Transverse colon (tissue), 4 donors: ENCODE measurements at regions not wholly inside any gene's neighbourhood (a gene's known extent, or its start where the extent isn't known, plus 50 kb on each side); places are given as distances from the start of the nearest gene placed in this dataset.
"Not testable (repeated sequence)": the region's sequence is repeated elsewhere in the genome, so short reads cannot be mapped to it uniquely, and the experiment has no call there.

Source experiments
- DNase-seq: peaks from one replicate; pipeline ENCODE4 v3.0.0-alpha.2; 2019
- H3K27ac ChIP-seq, 4 donors: fragments of 200-600 bp; sonication (generic); 2 replicates each; pipeline ENCODE4 v1.5.1; 2016 to 2018; ENCODE audit warnings: inconsistent platforms in 4 of 4
- H3K27me3 ChIP-seq: fragments of 200-600 bp; sonication (generic); 2 replicates; pipeline ENCODE4 v1.5.1; 2017; ENCODE audit warnings: inconsistent platforms
- H3K36me3 ChIP-seq, 4 donors: fragments of 200-600 bp; sonication (generic); 2 replicates each; pipeline ENCODE4 v1.5.1; 2017 to 2019; ENCODE audit warnings: inconsistent platforms in 4 of 4
- H3K4me1 ChIP-seq, 4 donors: fragments of 200-600 bp; sonication (generic); 2 replicates each; pipeline ENCODE4 v1.5.1; 2017 to 2020; ENCODE audit warnings: inconsistent platforms in 4 of 4
- H3K4me3 ChIP-seq, 4 donors: fragments of 200-600 bp; sonication (generic); 1 replicate in 1 of 4; 2 replicates in 3 of 4; pipeline versions ENCODE4 v1.5.1 to v1.6.1; 2017 to 2019; ENCODE audit warnings: inconsistent platforms in 4 of 4
- H3K9me3 ChIP-seq, 2 donors: fragments of 200-600 bp; sonication (generic); 2 replicates each; pipeline ENCODE4 v1.5.1; 2017 to 2019; ENCODE audit warnings: inconsistent platforms in 2 of 2
- EP300 ChIP-seq: sonication (generic); formaldehyde crosslinking; IDR thresholded peaks from one replicate; pipeline ENCODE4 v1.6.1; 2017; ENCODE audit warnings: antibody characterized with exemption, low read depth
- POLR2A ChIP-seq: fragments of 450-650 bp; IDR thresholded peaks from one replicate; pipeline ENCODE4 v1.6.1; 2016; ENCODE audit warnings: antibody characterized with exemption, mild to moderate bottlenecking, moderate library complexity
- POLR2AphosphoS5 ChIP-seq, 3 donors: sonication (generic); formaldehyde crosslinking; IDR thresholded peaks; one replicate each; pipeline ENCODE4 v1.6.1; 2016; ENCODE audit warnings: antibody characterized with exemption in 3 of 3
- WGBS, 2 donors: methylation state at CpG; one replicate each; pipeline ENCODE4 v1.1.5; 2018; ENCODE audit warnings: low coverage in 1 of 2; 5-methylcytosine and 5-hydroxymethylcytosine counted together
- in situ Hi-C, 4 donors: fragments of 200-750 bp; cut with MboI; loops; one replicate each; pipeline versions ENCODE4 v1.15.0 to v1.15.1; 2017; ENCODE audit warnings: low sequenced_read_pairs in 3 of 4, low pct_ligation_motif_present in 1 of 4, low pct_unique_long_range_greater_than_20kb in 1 of 4
- intact Hi-C: fragments of 100-400 bp; cut with DNase I; formaldehyde crosslinking; loops from one replicate; pipeline ENCODE4 v1.15.1; 2023; ENCODE audit warnings: low total_unique reads
- TF ChIP-seq, protein P1 (sequence below), 5 experiments: fragments of 200-600 bp in 3 of 5; fragments of 450-650 bp in 2 of 5; sonication (generic) in 3 of 5; IDR thresholded peaks; 1 replicate in 2 of 5; 2 replicates in 3 of 5; pipeline ENCODE4 v1.5.1; 2016 to 2017; ENCODE audit warnings: antibody characterized with exemption in 5 of 5, inconsistent platforms in 3 of 5, mild to moderate bottlenecking in 2 of 5, moderate library complexity in 1 of 5

- H3K4me3 ChIP-seq: no peak overlapping the region
- peaks cover 5 to 15% (median 13%) of the 10 kb centered on the region in 4 donors for H3K4me1 ChIP-seq
- intact Hi-C loops (no loop called here), in situ Hi-C loops (no loop called here)
- H3K27me3 ChIP-seq: no peaks in the 10 kb centered on the region
- 30% methylated on average over 1 of the region's 1 CpG; no CpG with 5 or more reads in 1 of the 2 donors for WGBS, 2 donors
- no peaks in the 10 kb centered on the region for H3K9me3 ChIP-seq
- H3K27ac ChIP-seq: no peak overlapping the region
- TF ChIP-seq EP300 (no peak), POLR2A (no peak), POLR2AphosphoS5 (IDR thresholded peaks at IDR 0.05) (no peak)
- TF ChIP-seq, protein P1, sequence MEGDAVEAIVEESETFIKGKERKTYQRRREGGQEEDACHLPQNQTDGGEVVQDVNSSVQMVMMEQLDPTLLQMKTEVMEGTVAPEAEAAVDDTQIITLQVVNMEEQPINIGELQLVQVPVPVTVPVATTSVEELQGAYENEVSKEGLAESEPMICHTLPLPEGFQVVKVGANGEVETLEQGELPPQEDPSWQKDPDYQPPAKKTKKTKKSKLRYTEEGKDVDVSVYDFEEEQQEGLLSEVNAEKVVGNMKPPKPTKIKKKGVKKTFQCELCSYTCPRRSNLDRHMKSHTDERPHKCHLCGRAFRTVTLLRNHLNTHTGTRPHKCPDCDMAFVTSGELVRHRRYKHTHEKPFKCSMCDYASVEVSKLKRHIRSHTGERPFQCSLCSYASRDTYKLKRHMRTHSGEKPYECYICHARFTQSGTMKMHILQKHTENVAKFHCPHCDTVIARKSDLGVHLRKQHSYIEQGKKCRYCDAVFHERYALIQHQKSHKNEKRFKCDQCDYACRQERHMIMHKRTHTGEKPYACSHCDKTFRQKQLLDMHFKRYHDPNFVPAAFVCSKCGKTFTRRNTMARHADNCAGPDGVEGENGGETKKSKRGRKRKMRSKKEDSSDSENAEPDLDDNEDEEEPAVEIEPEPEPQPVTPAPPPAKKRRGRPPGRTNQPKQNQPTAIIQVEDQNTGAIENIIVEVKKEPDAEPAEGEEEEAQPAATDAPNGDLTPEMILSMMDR (IDR thresholded peaks at IDR 0.05): no peak
- no peaks in the 10 kb centered on the region for H3K36me3 ChIP-seq
- DNase-seq: no peak
These were observed 181.0 kb upstream of the JUN start for GRCh38 chr1:58964880-58965279.

DNA sequence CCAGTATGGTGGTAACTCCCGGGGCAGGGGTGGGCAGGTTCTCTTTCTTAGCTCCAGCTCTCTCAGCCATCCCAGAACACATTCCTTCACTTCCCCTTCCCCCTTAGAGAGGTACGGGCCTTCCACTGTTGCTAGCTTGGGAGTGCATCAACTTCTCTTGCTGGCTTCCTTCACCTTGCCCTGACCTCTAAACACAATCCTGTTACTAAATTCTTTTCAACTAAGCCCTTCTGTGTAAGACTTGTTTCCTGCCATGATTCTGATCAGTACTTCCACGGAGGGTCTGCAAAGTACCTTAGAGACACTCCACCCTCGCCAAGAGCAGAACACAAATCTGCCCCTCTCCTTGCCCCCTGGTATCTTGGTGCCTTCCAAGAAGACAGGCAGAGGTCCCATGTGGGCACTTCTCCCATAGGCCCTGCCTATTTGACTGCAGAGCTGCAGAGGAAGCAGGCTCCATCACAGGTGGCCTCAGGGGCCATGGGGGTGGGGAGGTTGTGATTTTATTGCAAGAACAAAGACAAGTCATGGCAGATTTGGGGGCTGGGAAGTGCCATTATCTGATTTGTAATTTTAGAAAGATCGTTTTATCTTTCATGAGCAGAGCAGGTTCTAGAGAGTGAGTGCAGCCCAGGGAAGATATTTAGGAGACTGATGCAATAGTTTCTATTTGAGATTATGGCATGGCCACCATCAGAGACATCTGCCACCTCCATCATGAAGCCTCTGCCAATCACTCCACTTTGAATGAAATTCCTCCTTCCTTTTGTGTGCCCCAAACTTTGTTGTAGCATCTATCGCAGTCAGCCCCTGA lies 182.5 kb upstream of the JUN start:
- no peak overlapping the region for H3K4me3 ChIP-seq
- intact Hi-C loops: no loop called here
- DNase-seq: no peak
- H3K27ac ChIP-seq: no peak overlapping the region
- 76 to 92% methylated on average over 5 to 6 of the region's 6 CpGs for WGBS, 2 donors
- no peaks in the 10 kb centered on the region for H3K27me3 ChIP-seq
- TF ChIP-seq, protein P1 (IDR thresholded peaks at IDR 0.05): no peak
- TF ChIP-seq POLR2AphosphoS5 (IDR thresholded peaks at IDR 0.05): no peak
- TF ChIP-seq POLR2A: no peak
- TF ChIP-seq EP300: no peak
- in situ Hi-C loops: no loop called here
- no peaks in the 10 kb centered on the region for H3K36me3 ChIP-seq
- H3K9me3 ChIP-seq: no peaks in the 10 kb centered on the region
- H3K4me1 ChIP-seq: peaks cover 5 to 15% (median 13%) of the 10 kb centered on the region in 4 donors

DNA sequence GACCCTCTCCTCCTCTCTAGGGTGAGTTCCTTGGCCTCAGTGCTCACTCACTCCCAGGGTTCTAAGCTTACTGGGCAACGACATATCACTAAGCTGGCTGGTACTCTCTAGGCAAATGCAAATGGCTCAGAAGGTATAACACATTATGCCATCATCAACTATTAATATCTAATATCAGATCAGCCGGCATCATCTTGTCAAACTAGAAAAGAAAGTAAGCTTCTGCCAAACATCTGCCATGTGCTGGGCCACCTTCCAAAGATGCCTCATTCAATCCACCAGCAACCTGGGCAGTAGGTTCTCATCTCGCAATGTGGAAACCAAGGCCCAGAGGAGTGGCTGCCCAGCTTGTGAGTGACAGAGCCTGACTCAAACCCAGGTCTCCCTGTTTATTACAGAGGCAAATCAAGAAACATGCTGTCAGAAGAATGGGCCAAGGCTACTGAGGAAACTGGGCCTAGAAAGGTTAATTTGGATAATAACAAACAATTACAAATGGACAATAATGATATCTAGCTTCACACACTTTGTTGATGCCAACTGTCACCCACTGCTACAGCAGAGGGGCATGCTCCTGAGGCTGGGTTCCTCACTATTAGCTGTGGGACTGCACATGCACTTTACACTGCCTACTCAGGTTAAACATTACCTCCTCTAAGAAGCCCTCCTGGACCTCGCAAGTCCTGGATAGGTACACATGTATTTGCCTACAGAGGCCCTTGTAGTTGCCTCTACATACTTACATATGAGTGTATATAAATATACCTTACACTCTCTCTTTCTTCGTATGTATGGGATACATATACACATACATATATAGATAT lies 183.3 kb upstream of the JUN start:
- in situ Hi-C loops (no loop called here), intact Hi-C loops (no loop called here)
- 69 to 85% methylated on average over 2 to 5 of the region's 5 CpGs for WGBS, 2 donors
- TF ChIP-seq, protein P1 (IDR thresholded peaks at IDR 0.05): no peak
- TF ChIP-seq POLR2A: no peak
- no peak for TF ChIP-seq EP300
- TF ChIP-seq POLR2AphosphoS5 (IDR thresholded peaks at IDR 0.05): no peak
- Histone ChIP-seq H3K4me3 (no peak overlapping the region), H3K9me3 (no peaks in the 10 kb centered on the region), H3K27me3 (no peaks in the 10 kb centered on the region), H3K27ac (no peak overlapping the region), H3K36me3 (no peaks in the 10 kb centered on the region), H3K4me1 (peaks cover 5 to 15% (median 13%) of the 10 kb centered on the region in 4 donors)
- DNase-seq: no peak

GRCh38 chr1:58968360-58968952 lies 184.6 kb upstream of the JUN start:
- intact Hi-C loops: no loop called here
- Histone ChIP-seq H3K27ac (peak overlapping the region; percentile 77 to 87 (median 84)), H3K27me3 (no peaks in the 10 kb centered on the region), H3K4me3 (no peak overlapping the region), H3K4me1 (peaks cover 5 to 15% (median 13%) of the 10 kb centered on the region in 4 donors), H3K36me3 (no peaks in the 10 kb centered on the region), H3K9me3 (no peaks in the 10 kb centered on the region)
- DNase-seq: peak; percentile 72
- in situ Hi-C loops: no loop called here
- 4 to 18% methylated on average over 4 of the region's 4 CpGs for WGBS, 2 donors
- TF ChIP-seq POLR2AphosphoS5 (IDR thresholded peaks at IDR 0.05) (peak in 1 of 3 donors; percentile 47), POLR2A (no peak), EP300 (no peak)
- TF ChIP-seq, protein P1 (IDR thresholded peaks at IDR 0.05): no peak

DNA sequence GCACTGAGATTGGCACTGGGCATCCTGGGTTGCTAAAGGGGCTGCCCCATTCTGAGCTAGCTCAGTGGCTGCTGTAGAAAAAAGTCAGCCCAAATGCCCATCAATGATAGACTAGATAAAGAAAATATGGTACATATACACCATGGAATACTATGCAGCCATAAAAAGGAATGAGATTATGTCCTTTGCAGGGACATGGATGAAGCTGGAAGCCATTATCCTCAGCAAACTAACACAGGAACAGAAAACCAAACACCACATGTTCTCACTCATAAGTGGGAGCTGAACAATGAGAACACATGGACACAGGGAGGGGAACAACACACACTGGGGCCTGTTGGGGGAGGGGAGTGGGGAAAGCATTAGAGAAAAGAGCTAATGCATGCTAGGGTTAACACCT lies 185.3 kb upstream of the JUN start:
- H3K9me3 ChIP-seq, H3K4me3 ChIP-seq, intact Hi-C loops, DNase-seq, in situ Hi-C loops, H3K36me3 ChIP-seq, H3K27me3 ChIP-seq: not testable (repeated sequence)
- Histone ChIP-seq H3K27ac (peak overlapping the region; percentile 77 to 87 (median 84)), H3K4me1 (peaks cover 5 to 15% (median 13%) of the 10 kb centered on the region in 4 donors)
